ENCODE measurements at regions not wholly inside any gene's neighbourhood (a gene's known extent, or its start where the extent isn't known, plus 50 kb on each side); places are given as distances from the start of the nearest gene placed in this dataset.
"Not testable (repeated sequence)": the region's sequence is repeated elsewhere in the genome, so short reads cannot be mapped to it uniquely, and the experiment has no call there.

GRCh38 chr1:222385955-222386354, 161.9 kb downstream of the HHIPL2 start:
- intact Hi-C loops (cut with micrococcal nuclease), result no loop called here

GRCh38 chr1:222385262-222385661, 162.6 kb downstream of the HHIPL2 start:
- no peaks in the 10 kb centered on the region for H3K36me3 ChIP-seq
- no peak overlapping the region for H3K27ac ChIP-seq (replicated peaks)
- no peak for DNase-seq
- H3K27me3 ChIP-seq (ENCODE audit: low read depth), result peaks cover 5% of the 10 kb centered on the region
- no peak overlapping the region for H3K4me3 ChIP-seq
- intact Hi-C loops (cut with micrococcal nuclease), result no loop called here
- no peak for TF ChIP-seq CTCF (IDR thresholded peaks at IDR 0.05; ENCODE audit: borderline replicate concordance)
- H3K4me1 ChIP-seq, result no peaks in the 10 kb centered on the region
- peaks cover 8% of the 10 kb centered on the region for H3K9me3 ChIP-seq (replicated peaks)

More at GRCh38 chr1:222385955-222386354, 161.9 kb downstream of the HHIPL2 start:
- H3K27ac ChIP-seq (replicated peaks), result no peak overlapping the region
- no peaks in the 10 kb centered on the region for H3K4me1 ChIP-seq
- no peak overlapping the region for H3K4me3 ChIP-seq
- no peak for TF ChIP-seq CTCF (IDR thresholded peaks at IDR 0.05; ENCODE audit: borderline replicate concordance)
- H3K36me3 ChIP-seq, result no peaks in the 10 kb centered on the region
- peaks cover 8% of the 10 kb centered on the region for H3K9me3 ChIP-seq (replicated peaks)
- peaks cover 5% of the 10 kb centered on the region for H3K27me3 ChIP-seq (ENCODE audit: low read depth)
- no peak for DNase-seq

- Histone ChIP-seq H3K27me3 (ENCODE audit: low read depth) (peaks cover 4% of the 10 kb centered on the region), H3K27ac (replicated peaks) (no peak overlapping the region), H3K4me1 (no peaks in the 10 kb centered on the region), H3K36me3 (no peaks in the 10 kb centered on the region), H3K4me3 (no peak overlapping the region), H3K9me3 (replicated peaks) (peaks cover 12% of the 10 kb centered on the region)
- DNase-seq, result no peak
- no peak for TF ChIP-seq CTCF (IDR thresholded peaks at IDR 0.05; ENCODE audit: borderline replicate concordance)
- intact Hi-C loops (cut with micrococcal nuclease), result no loop called here
These were observed 163.4 kb downstream of the HHIPL2 start for GRCh38 chr1:222384531-222384930.

- Histone ChIP-seq H3K4me3 (no peak overlapping the region), H3K4me1 (no peaks in the 10 kb centered on the region), H3K27ac (replicated peaks) (no peak overlapping the region), H3K36me3 (no peaks in the 10 kb centered on the region), H3K9me3 (replicated peaks) (peaks cover 12% of the 10 kb centered on the region), H3K27me3 (ENCODE audit: low read depth) (no peaks in the 10 kb centered on the region)
- intact Hi-C loops (cut with micrococcal nuclease), result no loop called here
- TF ChIP-seq CTCF (IDR thresholded peaks at IDR 0.05; ENCODE audit: borderline replicate concordance), result no peak
- no peak for DNase-seq
These were observed 165.7 kb downstream of the HHIPL2 start for GRCh38 chr1:222382171-222382570.

GRCh38 chr1:222377428-222378088, 170.3 kb downstream of the HHIPL2 start:
- H3K27me3 ChIP-seq (ENCODE audit: low read depth), result peaks cover 4% of the 10 kb centered on the region
- H3K4me3 ChIP-seq, result no peak overlapping the region
- no peaks in the 10 kb centered on the region for H3K36me3 ChIP-seq
- intact Hi-C loops (cut with micrococcal nuclease), result no loop called here
- H3K9me3 ChIP-seq (replicated peaks), result peaks cover 4% of the 10 kb centered on the region
- no peaks in the 10 kb centered on the region for H3K4me1 ChIP-seq
- no peak overlapping the region for H3K27ac ChIP-seq (replicated peaks)
- no peak for TF ChIP-seq CTCF (IDR thresholded peaks at IDR 0.05; ENCODE audit: borderline replicate concordance)
- no peak for DNase-seq

- H3K27me3 ChIP-seq (ENCODE audit: low read depth), result peaks cover 11% of the 10 kb centered on the region
- H3K27ac ChIP-seq (replicated peaks); H3K4me3 ChIP-seq; H3K36me3 ChIP-seq; H3K9me3 ChIP-seq (replicated peaks); DNase-seq; intact Hi-C loops (cut with micrococcal nuclease); H3K4me1 ChIP-seq: not testable (repeated sequence)
These were observed 171.1 kb downstream of the HHIPL2 start for GRCh38 chr1:222376791-222377190.
